PC-9 (cell line): ENCODE measurements at regions not wholly inside any gene's neighbourhood (a gene's known extent, or its start where the extent isn't known, plus 50 kb on each side); places are given as distances from the start of the nearest gene placed in this dataset.

Source experiments
- BruUV-seq: library from RNA; stranded (reverse); fragments of 400-500 nt; replicated peaks from 2 replicates; lab custom pipeline; 2021; lab: Mats Ljungman, UMichigan
- CTCF ChIA-PET: fragments of 300-600 bp; sonication (Branson Sonifier 250); formaldehyde crosslinking; loops from one replicate; lab custom pipeline; 2022; ENCODE audit warnings: antibody characterized with exemption; lab: Charles Lee
- POLR2A ChIA-PET: fragments of 300-600 bp; sonication (Branson Sonifier 250); formaldehyde crosslinking; loops from one replicate; lab custom pipeline; 2022; ENCODE audit warnings: antibody characterized with exemption; ENCODE audit not compliant: unreplicated experiment; lab: Charles Lee
- DNase-seq, 2 experiments: peaks; one replicate each; pipeline versions ENCODE4 v3.0.0 to v3.0.0-alpha.2; 2015 to 2022; ENCODE audit warnings: mixed read lengths in 1 of 2
- H2AFZ ChIP-seq: fragments of 200-600 bp; sonication (generic); 2 replicates; pipeline ENCODE4 v1.8.1; 2017; ENCODE audit warnings: antibody characterized with exemption
- H3F3A ChIP-seq: fragments of 200-600 bp; sonication (generic); 2 replicates; pipeline ENCODE4 v1.8.1; 2017; ENCODE audit warnings: antibody characterized with exemption, mild to moderate bottlenecking, low read depth; ENCODE audit not compliant: insufficient read depth
- H3K27ac ChIP-seq: fragments of 200-600 bp; sonication (generic); 2 replicates; pipeline ENCODE4 v1.6.1; 2016; ENCODE audit warnings: mixed run types
- H3K27me3 ChIP-seq: fragments of 200-600 bp; sonication (generic); 2 replicates; pipeline ENCODE4 v1.6.1; 2016; ENCODE audit warnings: low read depth, mixed run types; ENCODE audit not compliant: insufficient read depth
- H3K36me3 ChIP-seq: fragments of 200-600 bp; sonication (generic); 2 replicates; pipeline ENCODE4 v1.6.1; 2016; ENCODE audit warnings: low read depth, mixed run types
- H3K4me1 ChIP-seq: fragments of 200-600 bp; sonication (generic); replicated peaks from 2 replicates; pipeline ENCODE4 v1.6.1; 2016; ENCODE audit warnings: mixed run types; ENCODE audit not compliant: insufficient read depth
- H3K4me2 ChIP-seq: fragments of 200-600 bp; sonication (generic); 2 replicates; pipeline ENCODE4 v1.6.1; 2017; ENCODE audit warnings: mixed run types
- H3K4me3 ChIP-seq: fragments of 200-600 bp; sonication (generic); 2 replicates; pipeline ENCODE4 v1.6.1; 2016; ENCODE audit warnings: mixed run types
- H3K79me2 ChIP-seq: fragments of 200-600 bp; sonication (generic); 2 replicates; pipeline ENCODE4 v1.6.1; 2017; ENCODE audit warnings: low read depth, mixed run types
- H3K9me2 ChIP-seq: fragments of 200-600 bp; sonication (generic); 2 replicates; pipeline ENCODE4 v1.8.1; 2017; ENCODE audit warnings: mild to moderate bottlenecking; ENCODE audit not compliant: insufficient read depth
- H3K9me3 ChIP-seq: fragments of 200-600 bp; sonication (generic); 2 replicates; pipeline ENCODE4 v1.8.1; 2016; ENCODE audit warnings: low read depth; ENCODE audit not compliant: insufficient read depth
- H4K20me1 ChIP-seq: fragments of 200-600 bp; sonication (generic); 2 replicates; pipeline ENCODE4 v1.8.1; 2017; ENCODE audit not compliant: insufficient read depth
- EZH2 ChIP-seq: fragments of 200-600 bp; sonication (generic); IDR thresholded peaks from 2 replicates; pipeline ENCODE4 v1.8.0; 2017; ENCODE audit warnings: antibody characterized with exemption, low read depth
- intact Hi-C: fragments of 100-400 bp; cut with micrococcal nuclease; formaldehyde crosslinking; loops from one replicate; pipeline ENCODE4 v1.10.0; 2022; ENCODE audit not compliant: unreplicated experiment
- TF ChIP-seq, protein P1 (sequence below): fragments of 200-600 bp; sonication (generic); conservative IDR thresholded peaks from 2 replicates; pipeline ENCODE4 v1.6.1; 2017; ENCODE audit warnings: mixed run types, antibody characterized with exemption, mild to moderate bottlenecking, moderate library complexity

DNA sequence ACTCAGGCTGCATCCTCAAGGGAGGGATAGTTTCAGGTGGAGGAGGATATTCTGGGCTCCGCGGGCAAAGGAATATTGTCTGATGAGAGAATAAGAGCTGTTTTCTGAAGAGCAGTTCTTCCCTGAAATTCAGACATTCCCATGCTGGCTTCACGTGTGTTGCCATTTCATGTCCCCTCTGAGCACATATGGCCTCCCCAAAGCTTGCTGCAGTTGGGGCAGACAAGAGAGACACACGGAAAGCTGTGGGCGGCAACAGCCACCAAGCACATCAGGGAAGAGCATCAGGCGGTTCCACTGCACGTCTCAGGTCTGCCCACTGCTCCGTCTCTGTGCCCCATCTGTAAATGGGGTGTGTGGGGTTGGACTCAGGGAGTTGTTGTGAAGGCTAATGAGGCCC lies 247.5 kb upstream of the TSHZ3 start:
- no peak overlapping the region for H2AFZ ChIP-seq
- H3K4me1 ChIP-seq, result no peaks in the 10 kb centered on the region
- POLR2A ChIA-PET, result no interaction called here
- H4K20me1 ChIP-seq, result no peaks in the 10 kb centered on the region
- no peak overlapping the region for H3K4me3 ChIP-seq
- no peak overlapping the region for H3K4me2 ChIP-seq
- CTCF ChIA-PET, result no interaction called here
- no peaks in the 10 kb centered on the region for H3K9me2 ChIP-seq
- intact Hi-C loops, result no loop called here
- H3F3A ChIP-seq, result no peaks in the 10 kb centered on the region
- peaks cover 52% of the 10 kb centered on the region for H3K27me3 ChIP-seq
- DNase-seq, result no peak
- no peak overlapping the region for H3K27ac ChIP-seq
- no peaks in the 10 kb centered on the region for H3K79me2 ChIP-seq
- no peaks in the 10 kb centered on the region for H3K9me3 ChIP-seq
- no TSS peak for BruUV-seq
- TF ChIP-seq, protein P1, sequence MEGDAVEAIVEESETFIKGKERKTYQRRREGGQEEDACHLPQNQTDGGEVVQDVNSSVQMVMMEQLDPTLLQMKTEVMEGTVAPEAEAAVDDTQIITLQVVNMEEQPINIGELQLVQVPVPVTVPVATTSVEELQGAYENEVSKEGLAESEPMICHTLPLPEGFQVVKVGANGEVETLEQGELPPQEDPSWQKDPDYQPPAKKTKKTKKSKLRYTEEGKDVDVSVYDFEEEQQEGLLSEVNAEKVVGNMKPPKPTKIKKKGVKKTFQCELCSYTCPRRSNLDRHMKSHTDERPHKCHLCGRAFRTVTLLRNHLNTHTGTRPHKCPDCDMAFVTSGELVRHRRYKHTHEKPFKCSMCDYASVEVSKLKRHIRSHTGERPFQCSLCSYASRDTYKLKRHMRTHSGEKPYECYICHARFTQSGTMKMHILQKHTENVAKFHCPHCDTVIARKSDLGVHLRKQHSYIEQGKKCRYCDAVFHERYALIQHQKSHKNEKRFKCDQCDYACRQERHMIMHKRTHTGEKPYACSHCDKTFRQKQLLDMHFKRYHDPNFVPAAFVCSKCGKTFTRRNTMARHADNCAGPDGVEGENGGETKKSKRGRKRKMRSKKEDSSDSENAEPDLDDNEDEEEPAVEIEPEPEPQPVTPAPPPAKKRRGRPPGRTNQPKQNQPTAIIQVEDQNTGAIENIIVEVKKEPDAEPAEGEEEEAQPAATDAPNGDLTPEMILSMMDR, result no peak
- no peak for TF ChIP-seq EZH2
- H3K36me3 ChIP-seq, result no peaks in the 10 kb centered on the region

GRCh38 chr19:31597616-31598015 lies 248.4 kb upstream of the TSHZ3 start:
- Histone ChIP-seq H3K79me2 (no peaks in the 10 kb centered on the region), H3K4me2 (no peak overlapping the region), H4K20me1 (no peaks in the 10 kb centered on the region), H3K4me1 (no peaks in the 10 kb centered on the region), H3K27me3 (peaks cover 52% of the 10 kb centered on the region), H3K9me3 (no peaks in the 10 kb centered on the region), H3F3A (no peaks in the 10 kb centered on the region), H3K27ac (no peak overlapping the region), H3K36me3 (no peaks in the 10 kb centered on the region), H3K9me2 (no peaks in the 10 kb centered on the region), H3K4me3 (no peak overlapping the region), H2AFZ (no peak overlapping the region)
- TF ChIP-seq, protein P1, result no peak
- TF ChIP-seq EZH2, result no peak
- no peak for DNase-seq
- intact Hi-C loops, result no loop called here
- BruUV-seq, result no TSS peak
- CTCF ChIA-PET, result no interaction called here
- POLR2A ChIA-PET, result no interaction called here

DNA sequence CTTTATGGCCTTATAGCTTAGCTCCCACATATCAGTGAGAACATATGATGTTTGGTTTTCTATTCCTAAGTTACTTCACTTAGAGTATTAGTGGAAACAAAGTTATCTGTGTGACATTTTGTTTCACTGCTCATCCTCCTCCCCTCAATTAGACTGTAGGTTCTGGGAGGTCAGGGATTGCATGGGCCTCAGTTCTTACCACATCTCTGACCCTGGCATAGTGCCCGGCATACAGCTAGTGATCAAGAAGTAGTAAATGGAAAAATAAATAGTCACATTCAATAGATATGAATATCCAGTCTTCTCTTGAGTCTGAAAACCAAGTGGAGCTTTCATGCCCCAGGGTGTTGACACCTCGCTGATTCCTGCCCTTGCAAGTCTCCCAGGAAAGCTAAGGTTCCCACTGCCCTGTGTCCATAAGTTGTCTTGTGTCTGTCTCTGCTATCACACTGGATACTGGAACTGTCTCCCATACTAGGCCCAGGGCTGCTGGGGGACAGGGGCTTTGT lies 249.5 kb upstream of the TSHZ3 start:
- Histone ChIP-seq H4K20me1 (no peaks in the 10 kb centered on the region), H3K9me2 (no peaks in the 10 kb centered on the region), H3F3A (no peaks in the 10 kb centered on the region), H3K36me3 (no peaks in the 10 kb centered on the region), H3K9me3 (no peaks in the 10 kb centered on the region), H3K4me2 (no peak overlapping the region), H3K27me3 (peaks cover 55% of the 10 kb centered on the region), H3K4me3 (no peak overlapping the region), H3K27ac (no peak overlapping the region), H3K79me2 (no peaks in the 10 kb centered on the region), H2AFZ (no peak overlapping the region), H3K4me1 (no peaks in the 10 kb centered on the region)
- TF ChIP-seq, protein P1, result no peak
- no peak for TF ChIP-seq EZH2
- ChIA-PET POLR2A (no interaction called here), CTCF (no interaction called here)
- DNase-seq, result no peak
- BruUV-seq, result no TSS peak
- intact Hi-C loops, result no loop called here
